ENCODE measurements at regions not wholly inside any gene's neighbourhood (a gene's known extent, or its start where the extent isn't known, plus 50 kb on each side); places are given as distances from the start of the nearest gene placed in this dataset.

DNA sequence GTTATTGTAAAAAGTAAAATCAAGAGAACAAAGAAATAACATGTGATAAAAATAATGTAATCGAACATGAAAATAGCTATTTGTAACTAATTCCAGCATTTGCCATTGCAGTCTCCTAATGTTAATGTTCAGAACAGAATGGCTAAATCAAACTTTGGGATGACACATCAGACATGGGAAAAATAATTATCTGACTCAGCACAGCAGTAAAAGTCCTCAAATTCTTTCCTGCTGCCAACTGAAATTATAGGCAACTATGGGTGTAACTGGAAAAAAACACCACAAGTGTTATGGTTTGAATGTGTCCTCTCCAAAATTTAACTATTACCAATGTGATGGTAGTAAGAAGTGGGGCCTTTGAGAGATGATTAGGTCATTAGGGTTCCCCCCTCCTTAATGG, 446.7 kb downstream of the C3orf38 start:
- TF ChIP-seq TP53 (CRISPR knock-in tag; IDR thresholded peaks at IDR 0.05), result no peak
- TF ChIP-seq NFYB (CRISPR knock-in tag; conservative IDR thresholded peaks at IDR 0.05; ENCODE audit: low read depth), result no peak
- TF ChIP-seq, protein P1, sequence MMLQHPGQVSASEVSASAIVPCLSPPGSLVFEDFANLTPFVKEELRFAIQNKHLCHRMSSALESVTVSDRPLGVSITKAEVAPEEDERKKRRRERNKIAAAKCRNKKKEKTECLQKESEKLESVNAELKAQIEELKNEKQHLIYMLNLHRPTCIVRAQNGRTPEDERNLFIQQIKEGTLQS (CRISPR knock-in tag; conservative IDR thresholded peaks at IDR 0.05), result no peak
- TF ChIP-seq, protein P2, sequence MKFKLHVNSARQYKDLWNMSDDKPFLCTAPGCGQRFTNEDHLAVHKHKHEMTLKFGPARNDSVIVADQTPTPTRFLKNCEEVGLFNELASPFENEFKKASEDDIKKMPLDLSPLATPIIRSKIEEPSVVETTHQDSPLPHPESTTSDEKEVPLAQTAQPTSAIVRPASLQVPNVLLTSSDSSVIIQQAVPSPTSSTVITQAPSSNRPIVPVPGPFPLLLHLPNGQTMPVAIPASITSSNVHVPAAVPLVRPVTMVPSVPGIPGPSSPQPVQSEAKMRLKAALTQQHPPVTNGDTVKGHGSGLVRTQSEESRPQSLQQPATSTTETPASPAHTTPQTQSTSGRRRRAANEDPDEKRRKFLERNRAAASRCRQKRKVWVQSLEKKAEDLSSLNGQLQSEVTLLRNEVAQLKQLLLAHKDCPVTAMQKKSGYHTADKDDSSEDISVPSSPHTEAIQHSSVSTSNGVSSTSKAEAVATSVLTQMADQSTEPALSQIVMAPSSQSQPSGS (CRISPR knock-in tag; IDR thresholded peaks at IDR 0.05; ENCODE audit: borderline replicate concordance, low read depth), result no peak
- TF ChIP-seq, protein P3, sequence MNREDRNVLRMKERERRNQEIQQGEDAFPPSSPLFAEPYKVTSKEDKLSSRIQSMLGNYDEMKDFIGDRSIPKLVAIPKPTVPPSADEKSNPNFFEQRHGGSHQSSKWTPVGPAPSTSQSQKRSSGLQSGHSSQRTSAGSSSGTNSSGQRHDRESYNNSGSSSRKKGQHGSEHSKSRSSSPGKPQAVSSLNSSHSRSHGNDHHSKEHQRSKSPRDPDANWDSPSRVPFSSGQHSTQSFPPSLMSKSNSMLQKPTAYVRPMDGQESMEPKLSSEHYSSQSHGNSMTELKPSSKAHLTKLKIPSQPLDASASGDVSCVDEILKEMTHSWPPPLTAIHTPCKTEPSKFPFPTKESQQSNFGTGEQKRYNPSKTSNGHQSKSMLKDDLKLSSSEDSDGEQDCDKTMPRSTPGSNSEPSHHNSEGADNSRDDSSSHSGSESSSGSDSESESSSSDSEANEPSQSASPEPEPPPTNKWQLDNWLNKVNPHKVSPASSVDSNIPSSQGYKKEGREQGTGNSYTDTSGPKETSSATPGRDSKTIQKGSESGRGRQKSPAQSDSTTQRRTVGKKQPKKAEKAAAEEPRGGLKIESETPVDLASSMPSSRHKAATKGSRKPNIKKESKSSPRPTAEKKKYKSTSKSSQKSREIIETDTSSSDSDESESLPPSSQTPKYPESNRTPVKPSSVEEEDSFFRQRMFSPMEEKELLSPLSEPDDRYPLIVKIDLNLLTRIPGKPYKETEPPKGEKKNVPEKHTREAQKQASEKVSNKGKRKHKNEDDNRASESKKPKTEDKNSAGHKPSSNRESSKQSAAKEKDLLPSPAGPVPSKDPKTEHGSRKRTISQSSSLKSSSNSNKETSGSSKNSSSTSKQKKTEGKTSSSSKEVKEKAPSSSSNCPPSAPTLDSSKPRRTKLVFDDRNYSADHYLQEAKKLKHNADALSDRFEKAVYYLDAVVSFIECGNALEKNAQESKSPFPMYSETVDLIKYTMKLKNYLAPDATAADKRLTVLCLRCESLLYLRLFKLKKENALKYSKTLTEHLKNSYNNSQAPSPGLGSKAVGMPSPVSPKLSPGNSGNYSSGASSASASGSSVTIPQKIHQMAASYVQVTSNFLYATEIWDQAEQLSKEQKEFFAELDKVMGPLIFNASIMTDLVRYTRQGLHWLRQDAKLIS (CRISPR knock-in tag; IDR thresholded peaks at IDR 0.05; ENCODE audit: borderline replicate concordance), result no peak
- TF ChIP-seq, protein P4, sequence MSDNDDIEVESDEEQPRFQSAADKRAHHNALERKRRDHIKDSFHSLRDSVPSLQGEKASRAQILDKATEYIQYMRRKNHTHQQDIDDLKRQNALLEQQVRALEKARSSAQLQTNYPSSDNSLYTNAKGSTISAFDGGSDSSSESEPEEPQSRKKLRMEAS (CRISPR knock-in tag; IDR thresholded peaks at IDR 0.05), result no peak
- TF ChIP-seq, protein P5, sequence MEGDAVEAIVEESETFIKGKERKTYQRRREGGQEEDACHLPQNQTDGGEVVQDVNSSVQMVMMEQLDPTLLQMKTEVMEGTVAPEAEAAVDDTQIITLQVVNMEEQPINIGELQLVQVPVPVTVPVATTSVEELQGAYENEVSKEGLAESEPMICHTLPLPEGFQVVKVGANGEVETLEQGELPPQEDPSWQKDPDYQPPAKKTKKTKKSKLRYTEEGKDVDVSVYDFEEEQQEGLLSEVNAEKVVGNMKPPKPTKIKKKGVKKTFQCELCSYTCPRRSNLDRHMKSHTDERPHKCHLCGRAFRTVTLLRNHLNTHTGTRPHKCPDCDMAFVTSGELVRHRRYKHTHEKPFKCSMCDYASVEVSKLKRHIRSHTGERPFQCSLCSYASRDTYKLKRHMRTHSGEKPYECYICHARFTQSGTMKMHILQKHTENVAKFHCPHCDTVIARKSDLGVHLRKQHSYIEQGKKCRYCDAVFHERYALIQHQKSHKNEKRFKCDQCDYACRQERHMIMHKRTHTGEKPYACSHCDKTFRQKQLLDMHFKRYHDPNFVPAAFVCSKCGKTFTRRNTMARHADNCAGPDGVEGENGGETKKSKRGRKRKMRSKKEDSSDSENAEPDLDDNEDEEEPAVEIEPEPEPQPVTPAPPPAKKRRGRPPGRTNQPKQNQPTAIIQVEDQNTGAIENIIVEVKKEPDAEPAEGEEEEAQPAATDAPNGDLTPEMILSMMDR (IDR thresholded peaks at IDR 0.05), result no peak
- TF ChIP-seq CREB1 (CRISPR knock-in tag; IDR thresholded peaks at IDR 0.05), result no peak

Measured in WTC11 (cell line).